Activated naive CD4-positive, alpha-beta T cell treated with anti-CD3 and anti-CD28 coated beads, Interleukin-2, amount 10 ng/mL, durations not matched to agents 7 days and 5 days (primary cell): ENCODE measurements at regions not wholly inside any gene's neighbourhood (a gene's known extent, or its start where the extent isn't known, plus 50 kb on each side); places are given as distances from the start of the nearest gene placed in this dataset.

Experiments used
- CTCF ChIA-PET: fragments of 350-600 bp; sonication (Branson Sonifier 250); formaldehyde crosslinking; loops from one replicate; lab custom pipeline; 2021; ENCODE audit warnings: antibody characterized with exemption; lab: Charles Lee
- DNase-seq: peaks from one replicate; pipeline ENCODE4 v3.0.0-alpha.2; 2020
- H3K27ac Mint-ChIP-seq: one replicate; pipeline ENCODE4 v1.8.0; 2021; ENCODE audit warnings: mild to moderate bottlenecking, moderate library complexity, mixed read lengths
- H3K27me3 Mint-ChIP-seq: one replicate; pipeline ENCODE4 v1.8.0; 2021; ENCODE audit warnings: mild to moderate bottlenecking, mixed read lengths
- H3K36me3 Mint-ChIP-seq: one replicate; pipeline ENCODE4 v1.8.0; 2021; ENCODE audit warnings: mixed read lengths
- H3K4me1 Mint-ChIP-seq: one replicate; pipeline ENCODE4 v1.8.0; 2021; ENCODE audit warnings: mixed read lengths
- H3K4me3 Mint-ChIP-seq: one replicate; pipeline ENCODE4 v1.8.0; 2021; ENCODE audit warnings: mild to moderate bottlenecking, moderate library complexity, mixed read lengths
- H3K9me3 Mint-ChIP-seq: one replicate; pipeline ENCODE4 v1.8.0; 2021; ENCODE audit warnings: mixed read lengths

- no peak for DNase-seq
- no peaks in the 10 kb centered on the region for H3K27me3 Mint-ChIP-seq
- H3K36me3 Mint-ChIP-seq, result no peaks in the 10 kb centered on the region
- CTCF ChIA-PET, result no interaction called here
- H3K4me1 Mint-ChIP-seq, result no peaks in the 10 kb centered on the region
- H3K9me3 Mint-ChIP-seq, result peaks cover 2% of the 10 kb centered on the region
- no peak overlapping the region for H3K27ac Mint-ChIP-seq
- no peak overlapping the region for H3K4me3 Mint-ChIP-seq
Measured at GRCh38 chr5:123722451-123722850, 210.5 kb downstream of the CSNK1G3 start.

GRCh38 chr5:123721675-123722276, 209.8 kb downstream of the CSNK1G3 start:
- Mint-ChIP-seq H3K4me1 (no peaks in the 10 kb centered on the region), H3K4me3 (no peak overlapping the region), H3K27ac (no peak overlapping the region), H3K27me3 (no peaks in the 10 kb centered on the region), H3K9me3 (peaks cover 2% of the 10 kb centered on the region), H3K36me3 (no peaks in the 10 kb centered on the region)
- CTCF ChIA-PET, result no interaction called here
- no peak for DNase-seq

DNA sequence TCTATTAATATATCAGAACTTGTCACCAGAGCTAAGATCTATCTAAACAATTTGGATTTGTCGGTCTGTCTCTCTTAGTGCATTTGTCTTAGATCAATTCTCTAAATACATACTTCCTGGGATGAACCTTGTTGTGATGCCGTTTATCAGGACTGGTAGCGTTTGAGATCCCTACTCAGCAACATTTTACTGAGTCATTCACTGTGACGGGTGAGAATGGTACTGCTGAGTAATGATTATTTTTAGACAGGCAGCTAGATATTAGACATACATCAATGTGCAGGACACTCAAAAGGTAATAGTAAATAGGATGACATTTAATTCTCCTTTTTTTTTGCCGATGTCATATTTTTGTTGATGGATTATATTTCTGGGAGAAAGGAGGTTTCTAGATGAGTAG, 209.0 kb downstream of the CSNK1G3 start:
- H3K4me3 Mint-ChIP-seq, result no peak overlapping the region
- DNase-seq, result no peak
- H3K36me3 Mint-ChIP-seq, result no peaks in the 10 kb centered on the region
- H3K4me1 Mint-ChIP-seq, result no peaks in the 10 kb centered on the region
- no peaks in the 10 kb centered on the region for H3K27me3 Mint-ChIP-seq
- H3K27ac Mint-ChIP-seq, result no peak overlapping the region
- CTCF ChIA-PET, result no interaction called here
- H3K9me3 Mint-ChIP-seq, result peaks cover 2% of the 10 kb centered on the region

GRCh38 chr5:123720339-123720738, 208.4 kb downstream of the CSNK1G3 start:
- CTCF ChIA-PET, result no interaction called here
- H3K4me3 Mint-ChIP-seq, result no peak overlapping the region

GRCh38 chr5:123719004-123719403, 207.0 kb downstream of the CSNK1G3 start:
- no peaks in the 10 kb centered on the region for H3K4me1 Mint-ChIP-seq
- H3K36me3 Mint-ChIP-seq, result no peaks in the 10 kb centered on the region
- no peak for DNase-seq
- H3K9me3 Mint-ChIP-seq, result peaks cover 2% of the 10 kb centered on the region
- H3K27me3 Mint-ChIP-seq, result no peaks in the 10 kb centered on the region
- CTCF ChIA-PET, result no interaction called here
- no peak overlapping the region for H3K27ac Mint-ChIP-seq
- H3K4me3 Mint-ChIP-seq, result no peak overlapping the region

More at GRCh38 chr5:123720339-123720738, 208.4 kb downstream of the CSNK1G3 start:
- Mint-ChIP-seq H3K27ac (no peak overlapping the region), H3K27me3 (no peaks in the 10 kb centered on the region), H3K9me3 (peaks cover 2% of the 10 kb centered on the region), H3K36me3 (no peaks in the 10 kb centered on the region), H3K4me1 (no peaks in the 10 kb centered on the region)
- no peak for DNase-seq

- CTCF ChIA-PET, result no interaction called here
Measured at GRCh38 chr5:123718238-123718637, 206.3 kb downstream of the CSNK1G3 start.

DNA sequence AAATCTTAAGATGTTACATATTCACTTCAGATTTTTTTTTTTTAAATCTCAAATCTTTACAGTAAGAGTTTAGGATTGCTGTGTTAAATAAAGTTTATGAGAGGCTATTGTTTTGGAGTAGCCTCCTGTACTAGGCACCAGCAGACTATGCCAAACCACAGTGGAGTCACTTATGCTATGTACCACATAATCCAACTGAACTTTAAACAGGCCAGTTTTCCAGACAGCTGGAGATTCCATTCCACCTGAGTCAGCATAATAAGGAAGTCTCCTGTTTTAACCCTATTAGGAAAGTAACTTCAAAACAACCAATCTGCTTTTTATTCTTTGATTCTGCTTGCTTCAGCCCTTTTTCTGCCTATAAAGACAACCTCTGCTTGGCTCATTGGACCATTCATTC, 205.2 kb downstream of the CSNK1G3 start:
- Mint-ChIP-seq H3K4me3 (no peak overlapping the region), H3K4me1 (no peaks in the 10 kb centered on the region), H3K27ac (no peak overlapping the region), H3K36me3 (no peaks in the 10 kb centered on the region), H3K9me3 (peaks cover 2% of the 10 kb centered on the region), H3K27me3 (no peaks in the 10 kb centered on the region)
- CTCF ChIA-PET, result no interaction called here
- DNase-seq, result no peak

More at GRCh38 chr5:123718238-123718637, 206.3 kb downstream of the CSNK1G3 start:
- H3K36me3 Mint-ChIP-seq, result no peaks in the 10 kb centered on the region
- peaks cover 2% of the 10 kb centered on the region for H3K9me3 Mint-ChIP-seq
- no peak overlapping the region for H3K27ac Mint-ChIP-seq
- DNase-seq, result no peak
- no peak overlapping the region for H3K4me3 Mint-ChIP-seq
- no peaks in the 10 kb centered on the region for H3K4me1 Mint-ChIP-seq
- H3K27me3 Mint-ChIP-seq, result no peaks in the 10 kb centered on the region

GRCh38 chr5:123710031-123710430, 198.1 kb downstream of the CSNK1G3 start:
- H3K4me1 Mint-ChIP-seq, result no peaks in the 10 kb centered on the region
- H3K9me3 Mint-ChIP-seq, result no peaks in the 10 kb centered on the region
- no peaks in the 10 kb centered on the region for H3K27me3 Mint-ChIP-seq
- no peak for DNase-seq
- CTCF ChIA-PET, result no interaction called here
- no peak overlapping the region for H3K27ac Mint-ChIP-seq
- no peak overlapping the region for H3K4me3 Mint-ChIP-seq
- H3K36me3 Mint-ChIP-seq, result no peaks in the 10 kb centered on the region

DNA sequence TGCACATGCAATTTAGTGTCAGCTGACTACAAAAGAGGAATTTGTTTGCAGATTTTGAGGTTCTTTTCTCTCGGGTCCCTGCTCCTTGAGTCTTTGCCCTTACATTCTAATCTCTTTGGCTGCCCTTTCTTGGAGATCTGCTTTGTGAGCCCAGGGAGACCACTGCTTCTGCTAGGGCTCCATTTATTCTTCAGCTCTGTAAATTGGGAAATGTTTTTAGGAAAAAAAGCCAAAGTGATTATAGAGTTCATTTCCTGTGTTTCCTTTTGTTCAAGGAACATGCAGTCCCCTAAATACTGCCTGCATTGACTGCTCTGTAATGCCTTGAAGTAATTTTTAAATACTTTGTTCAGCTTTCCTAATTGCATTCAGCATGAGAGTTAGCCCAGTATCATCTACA, 197.4 kb downstream of the CSNK1G3 start:
- H3K27ac Mint-ChIP-seq, result no peak overlapping the region
- H3K4me3 Mint-ChIP-seq, result no peak overlapping the region
- H3K27me3 Mint-ChIP-seq, result no peaks in the 10 kb centered on the region
- no peak for DNase-seq
- H3K4me1 Mint-ChIP-seq, result no peaks in the 10 kb centered on the region
- H3K36me3 Mint-ChIP-seq, result no peaks in the 10 kb centered on the region
- CTCF ChIA-PET, result no interaction called here
- H3K9me3 Mint-ChIP-seq, result no peaks in the 10 kb centered on the region

DNA sequence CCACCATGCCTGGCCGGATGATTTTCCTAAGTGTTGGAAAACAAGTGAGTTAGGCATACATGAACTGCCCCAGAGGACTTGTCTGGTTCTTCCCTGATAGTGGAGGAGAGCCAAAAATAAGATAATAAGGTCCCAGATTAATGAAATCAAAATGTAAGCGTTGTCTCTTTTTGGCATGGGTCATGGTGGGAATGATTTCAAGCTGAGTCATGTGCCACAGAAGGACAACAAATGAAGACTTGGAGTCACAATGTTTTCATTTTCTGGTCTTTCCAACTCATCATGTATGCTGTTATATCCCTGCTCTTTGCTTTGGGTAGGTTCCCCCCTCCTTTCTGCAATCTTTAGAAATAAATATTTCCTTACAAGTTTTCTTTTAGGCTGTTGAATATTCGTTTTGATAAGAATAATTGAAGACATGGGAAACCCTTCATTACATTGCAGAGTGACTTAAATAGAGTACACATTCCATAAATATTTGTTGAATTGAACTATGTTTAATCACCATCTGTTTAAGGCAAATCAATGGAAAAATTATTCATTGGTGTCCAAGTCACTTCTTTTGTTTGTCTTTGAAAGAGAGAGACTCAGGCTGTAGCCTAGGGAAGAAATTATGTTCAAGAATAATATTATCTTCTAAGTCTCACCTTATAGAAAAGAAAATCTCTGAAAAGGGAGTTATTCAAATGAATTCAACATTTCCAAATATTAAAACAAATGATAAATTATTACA, 196.3 kb downstream of the CSNK1G3 start:
- no peaks in the 10 kb centered on the region for H3K9me3 Mint-ChIP-seq
- H3K4me1 Mint-ChIP-seq, result no peaks in the 10 kb centered on the region
- H3K36me3 Mint-ChIP-seq, result no peaks in the 10 kb centered on the region
- no peak for DNase-seq
- H3K4me3 Mint-ChIP-seq, result no peak overlapping the region
- CTCF ChIA-PET, result no interaction called here
- H3K27ac Mint-ChIP-seq, result no peak overlapping the region
- H3K27me3 Mint-ChIP-seq, result no peaks in the 10 kb centered on the region

DNA sequence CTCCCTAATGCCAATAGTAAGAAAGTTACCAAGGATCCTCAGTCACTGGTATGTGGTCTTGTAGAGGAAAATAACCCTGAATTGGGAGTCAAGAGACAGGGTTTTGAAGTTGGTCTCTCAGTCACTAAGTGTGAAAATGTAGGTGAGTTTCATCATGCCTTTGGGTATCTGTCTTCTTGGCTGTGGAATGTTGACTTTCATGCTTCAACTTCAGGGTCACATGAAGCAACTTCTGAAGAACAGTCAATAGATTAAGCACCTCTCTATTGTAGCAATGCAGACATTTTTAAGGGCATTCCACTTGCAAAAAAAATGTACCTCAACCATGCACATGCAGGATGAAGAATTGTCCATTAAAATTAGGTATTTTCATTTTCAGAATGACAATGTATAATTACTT, 194.6 kb downstream of the CSNK1G3 start:
- CTCF ChIA-PET, result no interaction called here
- no peaks in the 10 kb centered on the region for H3K27me3 Mint-ChIP-seq

GRCh38 chr5:123705741-123706140, 193.8 kb downstream of the CSNK1G3 start:
- Mint-ChIP-seq H3K27me3 (no peaks in the 10 kb centered on the region), H3K4me3 (no peak overlapping the region), H3K36me3 (no peaks in the 10 kb centered on the region), H3K4me1 (no peaks in the 10 kb centered on the region), H3K27ac (no peak overlapping the region), H3K9me3 (no peaks in the 10 kb centered on the region)
- DNase-seq, result no peak
- CTCF ChIA-PET, result no interaction called here

More for the DNA sequence above, 194.6 kb downstream of the CSNK1G3 start:
- Mint-ChIP-seq H3K27ac (no peak overlapping the region), H3K4me3 (no peak overlapping the region), H3K9me3 (no peaks in the 10 kb centered on the region), H3K36me3 (no peaks in the 10 kb centered on the region), H3K4me1 (no peaks in the 10 kb centered on the region)
- DNase-seq, result no peak

GRCh38 chr5:123701511-123702200, 189.7 kb downstream of the CSNK1G3 start:
- H3K36me3 Mint-ChIP-seq, result no peaks in the 10 kb centered on the region
- DNase-seq, result no peak
- no peaks in the 10 kb centered on the region for H3K4me1 Mint-ChIP-seq
- no peak overlapping the region for H3K4me3 Mint-ChIP-seq
- H3K9me3 Mint-ChIP-seq, result peaks cover 4% of the 10 kb centered on the region
- H3K27ac Mint-ChIP-seq, result no peak overlapping the region
- CTCF ChIA-PET, result no interaction called here
- no peaks in the 10 kb centered on the region for H3K27me3 Mint-ChIP-seq

GRCh38 chr5:123700624-123701287, 188.8 kb downstream of the CSNK1G3 start:
- Mint-ChIP-seq H3K4me3 (no peak overlapping the region), H3K36me3 (no peaks in the 10 kb centered on the region), H3K27me3 (no peaks in the 10 kb centered on the region), H3K4me1 (no peaks in the 10 kb centered on the region), H3K27ac (no peak overlapping the region), H3K9me3 (peaks cover 4% of the 10 kb centered on the region)
- no peak for DNase-seq
- CTCF ChIA-PET, result no interaction called here
